Islet of Langerhans (tissue), 1 donor: ENCODE measurements at regions not wholly inside any gene's neighbourhood (a gene's known extent, or its start where the extent isn't known, plus 50 kb on each side); places are given as distances from the start of the nearest gene placed in this dataset.
"Not testable (repeated sequence)": the region's sequence is repeated elsewhere in the genome, so short reads cannot be mapped to it uniquely, and the experiment has no call there.

Source experiments
- FAIRE-seq: peaks from one replicate; lab custom pipeline; 2011; peaks lifted over from hg19 to GRCh38; lab: Jason Lieb, UNC

GRCh38 chr2:37570773-37571586 is 100.5 kb downstream of the CDC42EP3 start:
- FAIRE-seq: no peak

DNA sequence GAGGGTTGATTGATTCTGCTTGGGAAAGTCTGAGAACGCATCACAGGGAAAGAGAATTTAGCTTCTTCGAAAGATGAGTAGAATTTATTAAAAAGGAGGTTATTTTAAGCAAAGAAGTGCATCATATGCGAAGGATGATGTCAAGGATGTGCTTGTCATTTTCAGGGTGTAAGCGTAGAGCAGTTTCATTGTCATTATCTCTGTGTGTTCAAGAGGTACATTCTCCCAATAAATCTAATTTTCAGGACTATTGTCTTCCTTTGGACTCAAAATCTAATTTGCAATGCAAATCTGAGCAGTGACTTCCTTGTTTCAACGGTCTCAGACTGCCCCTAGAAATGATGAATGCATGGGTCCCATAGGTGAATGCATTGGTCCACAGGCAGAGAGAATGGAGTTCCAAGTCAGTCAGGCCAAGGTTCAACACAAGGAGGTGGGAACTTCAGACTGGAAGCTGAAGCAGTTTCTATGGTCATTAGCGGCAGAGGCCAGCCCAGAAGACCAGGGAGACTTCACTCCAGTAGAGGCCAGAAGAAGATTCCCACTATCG is 99.8 kb downstream of the CDC42EP3 start:
- FAIRE-seq: no peak

GRCh38 chr2:37573451-37574388 is 97.7 kb downstream of the CDC42EP3 start:
- no peak for FAIRE-seq

- no peak for FAIRE-seq
Measured at GRCh38 chr2:37575780-37576179, 95.7 kb downstream of the CDC42EP3 start.

DNA sequence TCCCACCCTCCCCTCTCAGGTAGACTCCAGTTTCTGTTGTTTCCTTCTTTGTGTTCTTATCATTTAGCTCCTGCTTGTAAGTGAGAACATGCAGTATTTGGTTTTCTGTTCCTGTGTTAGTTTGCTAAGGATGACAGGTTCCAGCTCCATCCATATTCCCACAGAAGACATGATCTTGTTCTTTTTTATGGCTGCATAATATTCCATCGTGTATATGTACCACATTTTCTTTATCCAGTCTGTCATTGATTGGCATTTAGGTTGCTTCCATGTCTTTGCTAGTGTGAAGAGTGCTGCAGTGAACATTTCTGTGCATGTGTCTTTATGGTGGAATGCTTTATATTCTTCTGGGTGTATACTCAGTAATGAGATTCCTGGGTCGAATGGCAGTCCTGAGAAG is 95.2 kb downstream of the CDC42EP3 start:
- FAIRE-seq: not testable (repeated sequence)

- FAIRE-seq: no peak
Measured at GRCh38 chr2:37576831-37577230, 94.6 kb downstream of the CDC42EP3 start.

DNA sequence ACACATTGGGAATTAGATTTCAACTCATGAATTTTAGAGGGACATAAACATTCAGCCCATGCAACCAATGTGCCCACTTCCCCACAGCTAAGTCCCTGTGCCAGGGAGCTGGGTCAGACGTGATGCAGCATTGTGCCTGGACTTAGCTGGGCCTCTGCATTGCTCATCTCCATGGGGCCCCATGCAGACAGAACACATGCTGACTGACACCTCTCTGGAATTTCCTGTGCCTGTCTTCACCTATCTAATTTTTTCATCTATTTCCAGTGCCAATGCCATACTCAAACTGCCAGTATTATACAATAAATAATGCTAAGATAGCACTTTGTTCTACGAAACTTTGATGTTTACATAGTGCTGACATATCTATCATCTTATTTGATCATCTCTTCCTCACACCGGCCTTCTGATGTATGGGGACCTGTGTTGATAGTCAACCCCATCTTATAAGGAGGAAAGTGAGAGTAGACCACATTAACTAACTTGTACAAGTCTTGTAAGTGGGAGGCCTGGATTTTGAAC is 92.2 kb downstream of the CDC42EP3 start:
- FAIRE-seq: no peak

DNA sequence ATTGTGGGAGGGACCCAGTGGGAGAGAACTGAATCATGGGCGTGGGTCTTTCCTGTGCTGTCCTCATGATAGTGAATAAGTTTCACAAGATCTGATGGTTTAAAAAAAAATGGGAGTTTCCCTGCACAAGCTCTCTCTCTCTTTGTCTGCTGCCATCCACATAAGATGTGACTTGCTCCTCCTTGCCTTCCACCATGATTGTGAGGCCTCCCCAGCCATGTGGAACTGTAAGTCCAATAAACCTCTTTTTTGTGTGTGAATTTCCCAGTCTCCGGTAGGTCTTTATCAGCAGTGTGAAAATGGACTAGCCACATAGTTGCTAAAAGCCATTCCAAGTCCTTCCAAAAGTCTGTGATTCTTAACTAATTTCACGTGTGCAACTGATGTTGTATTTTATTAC is 91.5 kb downstream of the CDC42EP3 start:
- FAIRE-seq: not testable (repeated sequence)

DNA sequence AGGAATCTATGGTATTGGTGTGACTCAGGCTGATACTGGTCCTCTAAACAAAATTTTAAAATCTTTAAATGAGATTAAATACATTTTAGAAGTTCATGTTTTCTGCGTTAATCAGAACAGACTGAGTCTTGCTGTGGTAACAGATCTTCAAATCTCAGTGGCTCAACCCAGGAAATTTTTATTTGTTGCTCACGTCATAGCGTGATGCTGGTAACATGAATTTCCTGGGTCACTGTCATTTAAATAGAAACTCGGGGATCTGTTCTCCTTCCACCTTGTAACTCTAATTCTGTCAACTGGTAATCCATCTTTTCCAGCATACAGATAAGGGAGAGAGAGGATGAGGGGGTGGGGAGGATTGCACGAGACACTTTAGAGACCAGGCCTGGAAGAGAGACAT is 90.0 kb downstream of the CDC42EP3 start:
- no peak for FAIRE-seq

DNA sequence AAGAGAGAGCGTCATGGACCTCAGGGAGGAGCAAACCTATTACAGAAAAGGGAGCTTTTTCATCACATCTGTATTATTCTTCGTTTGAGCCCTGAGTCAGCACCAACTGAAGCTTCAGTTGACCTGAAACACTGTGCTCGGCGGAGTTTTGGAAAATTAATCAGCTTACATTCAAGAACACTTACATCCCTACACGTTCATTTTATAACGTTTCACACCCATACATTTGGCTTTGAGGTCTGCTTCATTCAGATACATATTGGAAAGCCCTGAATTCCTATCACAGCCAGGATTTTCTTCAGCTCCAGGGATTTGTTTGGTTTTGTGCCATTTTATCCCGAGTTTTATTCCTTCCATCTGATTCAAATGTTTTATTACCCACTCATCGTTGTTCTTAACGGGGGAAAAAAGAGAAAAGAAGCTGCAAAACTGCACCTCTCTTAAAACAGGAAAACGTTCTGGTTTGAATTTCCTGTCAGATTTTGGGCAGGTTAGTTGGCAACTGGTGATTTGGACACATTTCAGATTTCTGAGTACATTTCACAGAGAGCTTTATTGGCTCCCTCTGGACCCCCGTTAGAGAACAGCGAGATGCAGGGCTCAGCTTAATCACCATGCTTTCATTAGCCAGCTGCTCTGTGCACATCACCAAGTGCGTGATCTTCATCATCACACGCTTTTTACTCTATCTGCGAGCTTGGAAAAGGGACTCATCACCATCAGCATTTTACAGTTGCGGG is 88.8 kb downstream of the CDC42EP3 start:
- FAIRE-seq: peak; percentile 33

- FAIRE-seq: no peak
Measured at GRCh38 chr2:37583402-37583801, 88.0 kb downstream of the CDC42EP3 start.

- FAIRE-seq: no peak
Measured at GRCh38 chr2:37583867-37584266, 87.6 kb downstream of the CDC42EP3 start.

- peak; percentile 86 for FAIRE-seq
Measured at GRCh38 chr2:37585295-37585908, 86.0 kb downstream of the CDC42EP3 start.

DNA sequence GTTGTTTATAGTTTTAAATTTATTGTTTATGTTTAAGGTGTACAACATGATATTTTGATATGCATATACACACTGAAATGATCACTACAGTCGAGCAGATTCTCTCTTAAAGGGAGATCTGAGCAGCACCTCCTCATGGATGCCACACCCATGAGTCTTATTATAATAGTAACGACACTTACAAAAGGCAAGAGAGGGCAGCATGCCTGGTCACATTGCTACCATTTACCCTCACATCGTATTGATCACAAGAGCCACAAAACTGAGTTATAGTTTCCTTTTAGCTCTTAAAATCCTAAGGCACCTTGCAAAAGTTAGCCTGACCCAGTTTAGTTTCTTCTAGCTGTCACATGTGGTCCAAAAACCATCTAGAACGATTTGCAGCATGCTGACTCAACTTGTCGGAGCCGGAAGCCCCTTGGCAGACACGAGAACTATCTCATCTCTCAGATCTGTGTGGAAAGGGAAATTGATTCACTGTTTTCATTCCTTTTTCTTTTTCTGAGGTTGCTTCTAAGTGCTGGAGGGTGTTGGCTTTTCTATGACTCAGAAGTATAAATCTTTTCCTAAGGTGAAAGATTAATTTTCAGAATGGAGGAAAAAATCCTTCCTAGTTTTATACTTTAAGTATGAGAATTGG is 85.3 kb downstream of the CDC42EP3 start:
- no peak for FAIRE-seq

GRCh38 chr2:37586663-37587317 is 84.7 kb downstream of the CDC42EP3 start:
- no peak for FAIRE-seq

GRCh38 chr2:37587817-37588216 is 83.6 kb downstream of the CDC42EP3 start:
- no peak for FAIRE-seq

GRCh38 chr2:37588316-37588777 is 83.1 kb downstream of the CDC42EP3 start:
- FAIRE-seq: no peak

DNA sequence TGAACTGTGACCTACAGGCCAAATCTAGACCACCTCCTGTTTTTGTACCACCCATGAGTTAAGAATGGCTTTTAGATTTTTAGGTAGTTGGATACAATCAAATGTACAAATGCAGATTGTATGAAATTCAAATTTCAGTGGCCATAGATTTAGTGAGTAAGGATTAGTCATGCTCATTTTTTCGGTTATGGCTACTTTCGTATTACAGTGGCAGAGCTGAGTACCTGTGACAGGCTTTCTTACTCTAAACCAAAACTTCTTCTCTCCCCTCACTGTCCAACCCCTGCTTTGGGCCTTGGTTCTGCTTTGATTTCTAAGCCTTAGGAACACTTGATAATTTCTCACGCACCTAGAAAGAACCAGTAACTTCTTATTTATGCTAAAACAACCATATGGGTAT is 82.1 kb downstream of the CDC42EP3 start:
- no peak for FAIRE-seq

GRCh38 chr2:37590119-37590571 is 81.3 kb downstream of the CDC42EP3 start:
- no peak for FAIRE-seq
